ENCODE measurements at regions not wholly inside any gene's neighbourhood (a gene's known extent, or its start where the extent isn't known, plus 50 kb on each side); places are given as distances from the start of the nearest gene placed in this dataset.
A peak's percentile ranks its signal among the peaks of the same experiment; 100 is the strongest.

GRCh38 chr2:100733391-100734187 lies 86.3 kb upstream of the NPAS2 start:
- dilution Hi-C loops (cut with MboI; ENCODE audit: extremely low pct_ligation_motif_present, low sequenced_read_pairs) (no loop called here), intact Hi-C loops (cut with micrococcal nuclease) (no loop called here)
- DNase-seq (ENCODE audit: low read depth, low spot score) (peak; percentile 30), FAIRE-seq (no peak)
- BruUV-seq (replicated peaks): no TSS peak
- CTCF ChIA-PET: interaction anchor here (0.8 to 1.8 kb wide), 2 partner anchors 9 to 85 kb away, joined by 5 to 9 read pairs; no protein-coding TSS in a partner anchor
- no peak overlapping the region for H3K9ac ChIP-seq (replicated peaks; ENCODE audit: extremely low read depth, insufficient read depth, low read length)
- TF ChIP-seq JUN (IDR thresholded peaks at IDR 0.05; ENCODE audit: borderline replicate concordance, insufficient read depth, insufficient read length, low read depth): peak; percentile 52
- no peak for TF ChIP-seq MYC (IDR thresholded peaks at IDR 0.05; ENCODE audit: low read depth, low read length)
- no peak for TF ChIP-seq FOS (IDR thresholded peaks at IDR 0.05; ENCODE audit: borderline replicate concordance, insufficient read depth, low read length)
- H3K4me2 ChIP-seq (ENCODE audit: insufficient read depth, low read length): no peak overlapping the region
- H3K4me3 ChIP-seq (replicated peaks in 1 of 3; ENCODE audit: insufficient read depth in 1 of 3, low read depth in 1 of 3, low read length in 3 of 3): no peak overlapping the region
- no peaks in the 10 kb centered on the region for H3K9me3 ChIP-seq (replicated peaks; ENCODE audit: control insufficient read depth, insufficient read depth, low read length)
- no peaks in the 10 kb centered on the region for H3K27me3 ChIP-seq (ENCODE audit: control insufficient read depth in 2 of 2, insufficient read depth in 2 of 2, low read length in 2 of 2)
- H2AFZ ChIP-seq (ENCODE audit: low read depth, low read length): no peak overlapping the region
- no peaks in the 10 kb centered on the region for H3K79me2 ChIP-seq (ENCODE audit: control insufficient read depth, insufficient read depth, low read length)
- no peaks in the 10 kb centered on the region for H3K9me1 ChIP-seq (replicated peaks; ENCODE audit: control insufficient read depth, extremely low read depth, insufficient read depth, low read length)
- H4K20me1 ChIP-seq (replicated peaks; ENCODE audit: control insufficient read depth, extremely low read depth, insufficient read depth, low read length): no peaks in the 10 kb centered on the region
- no peaks in the 10 kb centered on the region for H3K36me3 ChIP-seq (ENCODE audit: control insufficient read depth in 2 of 2, extremely low read depth in 1 of 2, insufficient read depth in 2 of 2, low read length in 2 of 2)
- POLR2A ChIA-PET: no interaction called here
- peaks cover 4% of the 10 kb centered on the region for H3K4me1 ChIP-seq (ENCODE audit: control insufficient read depth, extremely low read depth, insufficient read depth, low read length)
- no peak overlapping the region for H3K27ac ChIP-seq (ENCODE audit: insufficient read depth, low read depth, low read length)

- no peak overlapping the region for H3K4me2 ChIP-seq (ENCODE audit: insufficient read depth, low read length)
- H3K79me2 ChIP-seq (ENCODE audit: control insufficient read depth, insufficient read depth, low read length): no peaks in the 10 kb centered on the region
- peaks cover 4% of the 10 kb centered on the region for H3K4me1 ChIP-seq (ENCODE audit: control insufficient read depth, extremely low read depth, insufficient read depth, low read length)
- no peaks in the 10 kb centered on the region for H3K36me3 ChIP-seq (ENCODE audit: control insufficient read depth in 2 of 2, extremely low read depth in 1 of 2, insufficient read depth in 2 of 2, low read length in 2 of 2)
- POLR2A ChIA-PET: no interaction called here
- H3K9ac ChIP-seq (replicated peaks; ENCODE audit: extremely low read depth, insufficient read depth, low read length): no peak overlapping the region
- H3K27ac ChIP-seq (ENCODE audit: insufficient read depth, low read depth, low read length): no peak overlapping the region
- H3K9me3 ChIP-seq (replicated peaks; ENCODE audit: control insufficient read depth, insufficient read depth, low read length): no peaks in the 10 kb centered on the region
- dilution Hi-C loops (cut with MboI; ENCODE audit: extremely low pct_ligation_motif_present, low sequenced_read_pairs) (no loop called here), intact Hi-C loops (cut with micrococcal nuclease) (no loop called here)
- CTCF ChIA-PET: interaction anchor here (0.6 to 1.6 kb wide), 6 partner anchors 13 to 248 kb away, joined by 3 to 5 read pairs (median 4); no protein-coding TSS in a partner anchor
- H3K9me1 ChIP-seq (replicated peaks; ENCODE audit: control insufficient read depth, extremely low read depth, insufficient read depth, low read length): no peaks in the 10 kb centered on the region
- no TSS peak for BruUV-seq (replicated peaks)
- no peaks in the 10 kb centered on the region for H4K20me1 ChIP-seq (replicated peaks; ENCODE audit: control insufficient read depth, extremely low read depth, insufficient read depth, low read length)
- peak overlapping the region; percentile 76 for H2AFZ ChIP-seq (ENCODE audit: low read depth, low read length)
- peak; percentile 49 for DNase-seq (ENCODE audit: low read depth, low spot score)
- no peak overlapping the region for H3K4me3 ChIP-seq (replicated peaks in 1 of 3; ENCODE audit: insufficient read depth in 1 of 3, low read depth in 1 of 3, low read length in 3 of 3)
- TF ChIP-seq POLR2AphosphoS5 (IDR thresholded peaks at IDR 0.05; ENCODE audit: insufficient read depth, low read depth, low read length) (no peak), EZH2 (IDR thresholded peaks at IDR 0.05; ENCODE audit: borderline replicate concordance, low read depth, low read length, severe bottlenecking) (no peak), MAX (IDR thresholded peaks at IDR 0.05; ENCODE audit: insufficient read depth, insufficient read length) (no peak), MYC (IDR thresholded peaks at IDR 0.05; ENCODE audit: low read depth, low read length) (no peak), POLR2A (IDR thresholded peaks at IDR 0.05; ENCODE audit: low read depth, low read length) (no peak), FOS (IDR thresholded peaks at IDR 0.05; ENCODE audit: borderline replicate concordance, insufficient read depth, low read length) (no peak), CTCF (IDR thresholded peaks at IDR 0.05; ENCODE audit: extremely low read depth in 1 of 2, insufficient read depth in 1 of 2, low read depth in 1 of 2, low read length in 2 of 2) (no peak), JUN (IDR thresholded peaks at IDR 0.05; ENCODE audit: borderline replicate concordance, insufficient read depth, insufficient read length, low read depth) (no peak), GATA2 (IDR thresholded peaks at IDR 0.05; ENCODE audit: insufficient read depth, insufficient read length, low read depth, low read length) (no peak)
- no peak for FAIRE-seq
- no peaks in the 10 kb centered on the region for H3K27me3 ChIP-seq (ENCODE audit: control insufficient read depth in 2 of 2, insufficient read depth in 2 of 2, low read length in 2 of 2)
Measured at GRCh38 chr2:100736121-100736915, 83.6 kb upstream of the NPAS2 start.
